ENCODE measurements at regions not wholly inside any gene's neighbourhood (a gene's known extent, or its start where the extent isn't known, plus 50 kb on each side); places are given as distances from the start of the nearest gene placed in this dataset.

DNA sequence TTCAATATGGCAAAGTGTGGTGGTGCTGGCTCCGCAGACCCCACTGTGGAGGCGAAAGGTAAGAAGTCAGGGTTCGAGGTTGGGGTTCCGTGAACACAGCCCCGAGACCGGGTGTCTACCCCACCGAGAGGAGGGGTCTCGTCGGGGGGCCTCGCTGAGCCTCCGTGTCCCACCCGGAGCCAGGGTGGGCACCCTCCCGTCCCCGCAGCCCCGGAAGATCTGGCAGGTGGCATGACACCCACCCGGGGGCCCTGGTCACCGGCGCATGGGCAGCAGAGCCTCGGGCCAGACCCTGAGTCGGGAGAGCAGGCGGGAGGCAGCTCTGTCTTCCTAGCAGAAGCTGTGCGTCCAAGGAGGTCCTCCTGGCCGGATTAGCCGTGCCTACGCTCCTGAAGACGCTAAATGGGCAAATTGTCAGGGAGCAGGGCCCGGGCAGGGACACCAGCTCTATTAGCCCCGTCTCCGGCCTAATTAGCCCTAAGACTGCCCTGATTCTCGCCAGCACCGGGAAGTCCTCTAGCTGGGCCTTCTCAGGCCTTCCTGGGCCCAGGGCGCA is 56.4 kb downstream of the UNCX start (continued):
- TF ChIP-seq, protein P1, sequence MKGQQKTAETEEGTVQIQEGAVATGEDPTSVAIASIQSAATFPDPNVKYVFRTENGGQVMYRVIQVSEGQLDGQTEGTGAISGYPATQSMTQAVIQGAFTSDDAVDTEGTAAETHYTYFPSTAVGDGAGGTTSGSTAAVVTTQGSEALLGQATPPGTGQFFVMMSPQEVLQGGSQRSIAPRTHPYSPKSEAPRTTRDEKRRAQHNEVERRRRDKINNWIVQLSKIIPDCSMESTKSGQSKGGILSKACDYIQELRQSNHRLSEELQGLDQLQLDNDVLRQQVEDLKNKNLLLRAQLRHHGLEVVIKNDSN (CRISPR knock-in tag; IDR thresholded peaks at IDR 0.05) = no peak
- TF ChIP-seq, protein P2, sequence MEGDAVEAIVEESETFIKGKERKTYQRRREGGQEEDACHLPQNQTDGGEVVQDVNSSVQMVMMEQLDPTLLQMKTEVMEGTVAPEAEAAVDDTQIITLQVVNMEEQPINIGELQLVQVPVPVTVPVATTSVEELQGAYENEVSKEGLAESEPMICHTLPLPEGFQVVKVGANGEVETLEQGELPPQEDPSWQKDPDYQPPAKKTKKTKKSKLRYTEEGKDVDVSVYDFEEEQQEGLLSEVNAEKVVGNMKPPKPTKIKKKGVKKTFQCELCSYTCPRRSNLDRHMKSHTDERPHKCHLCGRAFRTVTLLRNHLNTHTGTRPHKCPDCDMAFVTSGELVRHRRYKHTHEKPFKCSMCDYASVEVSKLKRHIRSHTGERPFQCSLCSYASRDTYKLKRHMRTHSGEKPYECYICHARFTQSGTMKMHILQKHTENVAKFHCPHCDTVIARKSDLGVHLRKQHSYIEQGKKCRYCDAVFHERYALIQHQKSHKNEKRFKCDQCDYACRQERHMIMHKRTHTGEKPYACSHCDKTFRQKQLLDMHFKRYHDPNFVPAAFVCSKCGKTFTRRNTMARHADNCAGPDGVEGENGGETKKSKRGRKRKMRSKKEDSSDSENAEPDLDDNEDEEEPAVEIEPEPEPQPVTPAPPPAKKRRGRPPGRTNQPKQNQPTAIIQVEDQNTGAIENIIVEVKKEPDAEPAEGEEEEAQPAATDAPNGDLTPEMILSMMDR (IDR thresholded peaks at IDR 0.05) = no peak
- TF ChIP-seq, protein P3, sequence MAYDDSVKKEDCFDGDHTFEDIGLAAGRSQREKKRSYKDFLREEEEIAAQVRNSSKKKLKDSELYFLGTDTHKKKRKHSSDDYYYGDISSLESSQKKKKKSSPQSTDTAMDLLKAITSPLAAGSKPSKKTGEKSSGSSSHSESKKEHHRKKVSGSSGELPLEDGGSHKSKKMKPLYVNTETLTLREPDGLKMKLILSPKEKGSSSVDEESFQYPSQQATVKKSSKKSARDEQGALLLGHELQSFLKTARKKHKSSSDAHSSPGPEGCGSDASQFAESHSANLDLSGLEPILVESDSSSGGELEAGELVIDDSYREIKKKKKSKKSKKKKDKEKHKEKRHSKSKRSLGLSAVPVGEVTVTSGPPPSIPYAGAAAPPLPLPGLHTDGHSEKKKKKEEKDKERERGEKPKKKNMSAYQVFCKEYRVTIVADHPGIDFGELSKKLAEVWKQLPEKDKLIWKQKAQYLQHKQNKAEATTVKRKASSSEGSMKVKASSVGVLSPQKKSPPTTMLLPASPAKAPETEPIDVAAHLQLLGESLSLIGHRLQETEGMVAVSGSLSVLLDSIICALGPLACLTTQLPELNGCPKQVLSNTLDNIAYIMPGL (CRISPR knock-in tag; IDR thresholded peaks at IDR 0.05) = no peak

DNA sequence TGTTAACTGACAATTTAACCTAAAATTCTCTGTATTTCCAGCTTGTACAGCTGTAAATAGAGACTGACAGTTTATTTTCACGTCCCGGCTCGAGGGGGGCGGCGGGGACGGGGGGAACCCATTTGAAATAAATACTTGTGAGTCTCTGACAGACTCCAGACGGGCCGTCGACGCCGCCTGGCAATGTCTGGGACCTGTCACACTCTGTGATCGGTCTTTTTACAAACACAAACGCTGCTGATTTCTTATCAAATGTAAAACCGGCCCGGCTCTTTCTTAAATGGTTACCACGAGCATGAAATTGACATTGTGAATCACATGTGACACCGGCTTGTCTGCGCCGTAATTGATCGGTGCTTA is 57.0 kb downstream of the UNCX start:
- Mint-ChIP-seq H3K27me3 (ENCODE audit: low read depth) (peaks cover 33% of the 10 kb centered on the region), H3K36me3 (no peaks in the 10 kb centered on the region)

More for the DNA sequence above, 57.0 kb downstream of the UNCX start:
- ATAC-seq (no peak), DNase-seq (ENCODE audit: low spot score) (no peak)
- CTCF ChIA-PET = interaction anchor here (0.6 to 1.3 kb wide), 4 partner anchors 10 to 106 kb away, joined by 3 read pairs; no protein-coding TSS in a partner anchor
- peak overlapping the region; percentile 67 for H3K4me3 Mint-ChIP-seq
- no peaks in the 10 kb centered on the region for H3K9me3 Mint-ChIP-seq
- TF ChIP-seq, protein P4, sequence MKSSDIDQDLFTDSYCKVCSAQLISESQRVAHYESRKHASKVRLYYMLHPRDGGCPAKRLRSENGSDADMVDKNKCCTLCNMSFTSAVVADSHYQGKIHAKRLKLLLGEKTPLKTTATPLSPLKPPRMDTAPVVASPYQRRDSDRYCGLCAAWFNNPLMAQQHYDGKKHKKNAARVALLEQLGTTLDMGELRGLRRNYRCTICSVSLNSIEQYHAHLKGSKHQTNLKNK (CRISPR knock-in tag; IDR thresholded peaks at IDR 0.05) = no peak
- no peak for TF ChIP-seq ATF1 (CRISPR knock-in tag; IDR thresholded peaks at IDR 0.05)
- TF ChIP-seq FOXK1 (CRISPR knock-in tag; IDR thresholded peaks at IDR 0.05) = no peak
- TF ChIP-seq SMAD3 (CRISPR knock-in tag; IDR thresholded peaks at IDR 0.05; ENCODE audit: borderline replicate concordance) = no peak
- TF ChIP-seq, protein P5, sequence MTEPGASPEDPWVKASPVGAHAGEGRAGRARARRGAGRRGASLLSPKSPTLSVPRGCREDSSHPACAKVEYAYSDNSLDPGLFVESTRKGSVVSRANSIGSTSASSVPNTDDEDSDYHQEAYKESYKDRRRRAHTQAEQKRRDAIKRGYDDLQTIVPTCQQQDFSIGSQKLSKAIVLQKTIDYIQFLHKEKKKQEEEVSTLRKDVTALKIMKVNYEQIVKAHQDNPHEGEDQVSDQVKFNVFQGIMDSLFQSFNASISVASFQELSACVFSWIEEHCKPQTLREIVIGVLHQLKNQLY (CRISPR knock-in tag; IDR thresholded peaks at IDR 0.05) = no peak
- no peak for TF ChIP-seq RORB (CRISPR knock-in tag; IDR thresholded peaks at IDR 0.05)
- TF ChIP-seq, protein P6, sequence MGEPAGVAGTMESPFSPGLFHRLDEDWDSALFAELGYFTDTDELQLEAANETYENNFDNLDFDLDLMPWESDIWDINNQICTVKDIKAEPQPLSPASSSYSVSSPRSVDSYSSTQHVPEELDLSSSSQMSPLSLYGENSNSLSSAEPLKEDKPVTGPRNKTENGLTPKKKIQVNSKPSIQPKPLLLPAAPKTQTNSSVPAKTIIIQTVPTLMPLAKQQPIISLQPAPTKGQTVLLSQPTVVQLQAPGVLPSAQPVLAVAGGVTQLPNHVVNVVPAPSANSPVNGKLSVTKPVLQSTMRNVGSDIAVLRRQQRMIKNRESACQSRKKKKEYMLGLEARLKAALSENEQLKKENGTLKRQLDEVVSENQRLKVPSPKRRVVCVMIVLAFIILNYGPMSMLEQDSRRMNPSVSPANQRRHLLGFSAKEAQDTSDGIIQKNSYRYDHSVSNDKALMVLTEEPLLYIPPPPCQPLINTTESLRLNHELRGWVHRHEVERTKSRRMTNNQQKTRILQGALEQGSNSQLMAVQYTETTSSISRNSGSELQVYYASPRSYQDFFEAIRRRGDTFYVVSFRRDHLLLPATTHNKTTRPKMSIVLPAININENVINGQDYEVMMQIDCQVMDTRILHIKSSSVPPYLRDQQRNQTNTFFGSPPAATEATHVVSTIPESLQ (CRISPR knock-in tag; IDR thresholded peaks at IDR 0.05) = no peak
- no peak for TF ChIP-seq TCF7 (CRISPR knock-in tag; IDR thresholded peaks at IDR 0.05; ENCODE audit: low read depth)
- TF ChIP-seq CREB1 (CRISPR knock-in tag; IDR thresholded peaks at IDR 0.05) = no peak
- TF ChIP-seq ETV6 (CRISPR knock-in tag; IDR thresholded peaks at IDR 0.05) = no peak
- TF ChIP-seq, protein P7, sequence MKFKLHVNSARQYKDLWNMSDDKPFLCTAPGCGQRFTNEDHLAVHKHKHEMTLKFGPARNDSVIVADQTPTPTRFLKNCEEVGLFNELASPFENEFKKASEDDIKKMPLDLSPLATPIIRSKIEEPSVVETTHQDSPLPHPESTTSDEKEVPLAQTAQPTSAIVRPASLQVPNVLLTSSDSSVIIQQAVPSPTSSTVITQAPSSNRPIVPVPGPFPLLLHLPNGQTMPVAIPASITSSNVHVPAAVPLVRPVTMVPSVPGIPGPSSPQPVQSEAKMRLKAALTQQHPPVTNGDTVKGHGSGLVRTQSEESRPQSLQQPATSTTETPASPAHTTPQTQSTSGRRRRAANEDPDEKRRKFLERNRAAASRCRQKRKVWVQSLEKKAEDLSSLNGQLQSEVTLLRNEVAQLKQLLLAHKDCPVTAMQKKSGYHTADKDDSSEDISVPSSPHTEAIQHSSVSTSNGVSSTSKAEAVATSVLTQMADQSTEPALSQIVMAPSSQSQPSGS (CRISPR knock-in tag; IDR thresholded peaks at IDR 0.05; ENCODE audit: borderline replicate concordance, low read depth) = no peak
- no peak for TF ChIP-seq RELA (CRISPR knock-in tag; IDR thresholded peaks at IDR 0.05; ENCODE audit: borderline replicate concordance)
- TF ChIP-seq NFE2L1 (CRISPR knock-in tag; IDR thresholded peaks at IDR 0.05) = no peak
- TF ChIP-seq, protein P3 (CRISPR knock-in tag; IDR thresholded peaks at IDR 0.05) = no peak
- TF ChIP-seq, protein P8, sequence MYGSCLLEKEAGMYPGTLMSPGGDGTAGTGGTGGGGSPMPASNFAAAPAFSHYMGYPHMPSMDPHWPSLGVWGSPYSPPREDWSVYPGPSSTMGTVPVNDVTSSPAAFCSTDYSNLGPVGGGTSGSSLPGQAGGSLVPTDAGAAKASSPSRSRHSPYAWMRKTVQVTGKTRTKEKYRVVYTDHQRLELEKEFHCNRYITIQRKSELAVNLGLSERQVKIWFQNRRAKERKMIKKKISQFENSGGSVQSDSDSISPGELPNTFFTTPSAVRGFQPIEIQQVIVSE (CRISPR knock-in tag; IDR thresholded peaks at IDR 0.05; ENCODE audit: borderline replicate concordance) = no peak
- no peak for TF ChIP-seq EMX1 (CRISPR knock-in tag; IDR thresholded peaks at IDR 0.05)
- H3K27ac Mint-ChIP-seq = no peak overlapping the region
- POLR2A ChIA-PET = no interaction called here
- no peaks in the 10 kb centered on the region for H3K4me1 Mint-ChIP-seq

Data from WTC11 (cell line).